WERI-Rb-1 (cell line): ENCODE measurements at regions not wholly inside any gene's neighbourhood (a gene's known extent, or its start where the extent isn't known, plus 50 kb on each side); places are given as distances from the start of the nearest gene placed in this dataset.

ENCODE experiments used
- DNase-seq: peaks from one replicate; pipeline ENCODE4 v3.0.0-alpha.2; 2020
- H3K27ac ChIP-seq: fragments of 250-450 bp; sonication (Bioruptor Pico); 2 replicates; pipeline ENCODE4 v1.5.1; 2020; ENCODE audit warnings: mild to moderate bottlenecking, moderate library complexity
- H3K27me3 ChIP-seq: fragments of 250-450 bp; sonication (Bioruptor Pico); 2 replicates; pipeline ENCODE4 v1.5.1; 2021; ENCODE audit warnings: mild to moderate bottlenecking, low read depth, moderate library complexity; ENCODE audit not compliant: insufficient read depth, severe bottlenecking
- H3K36me3 ChIP-seq: fragments of 250-450 bp; sonication (Bioruptor Pico); 2 replicates; pipeline ENCODE4 v1.5.1; 2020; ENCODE audit warnings: mild to moderate bottlenecking, moderate library complexity
- H3K4me3 ChIP-seq: 2 replicates; pipeline ENCODE4 v1.5.1; 2011; ENCODE audit warnings: low read depth, mild to moderate bottlenecking, control low read depth, low read length
- H3K9me3 ChIP-seq: fragments of 250-450 bp; sonication (Bioruptor Pico); 2 replicates; pipeline ENCODE4 v1.5.1; 2021; ENCODE audit warnings: mild to moderate bottlenecking, moderate library complexity; ENCODE audit not compliant: severe bottlenecking
- CTCF ChIP-seq: IDR thresholded peaks from 2 replicates; pipeline ENCODE4 v1.5.1; 2011; ENCODE audit warnings: low read depth, mild to moderate bottlenecking, control low read depth, inconsistent platforms, low read length

DNA sequence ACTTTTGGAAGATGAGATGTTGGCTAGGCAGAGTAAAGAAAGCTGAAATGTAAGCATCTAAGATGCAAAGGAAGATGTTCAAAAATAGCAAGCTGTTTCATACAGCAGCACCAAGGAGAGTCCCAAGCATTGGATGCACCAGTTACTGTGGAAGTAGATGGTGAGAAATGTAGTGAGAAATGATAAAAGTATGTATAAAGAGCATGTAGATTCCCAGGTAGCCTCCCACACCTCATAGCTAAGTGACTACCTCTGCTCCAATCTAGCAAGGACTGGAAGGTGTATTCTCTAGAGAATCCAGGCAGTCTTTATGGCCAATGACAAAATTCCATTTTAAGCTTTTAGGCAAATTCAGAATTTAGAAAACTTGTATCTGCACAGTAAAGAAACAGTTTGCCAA lies 50.9 kb upstream of the C4orf54 start:
- DNase-seq: no peak
- H3K9me3 ChIP-seq: peaks cover 4% of the 10 kb centered on the region

More for the DNA sequence above, 50.9 kb upstream of the C4orf54 start:
- H3K36me3 ChIP-seq: no peaks in the 10 kb centered on the region
- TF ChIP-seq CTCF: no peak
- no peak overlapping the region for H3K4me3 ChIP-seq
- H3K27ac ChIP-seq: no peak overlapping the region
- no peaks in the 10 kb centered on the region for H3K27me3 ChIP-seq
